MM.1S (cell line): ENCODE measurements at regions not wholly inside any gene's neighbourhood (a gene's known extent, or its start where the extent isn't known, plus 50 kb on each side); places are given as distances from the start of the nearest gene placed in this dataset.

Experiments used
- CTCF ChIP-seq: fragments of 300-600 bp; sonication (generic); IDR thresholded peaks from 2 replicates; pipeline ENCODE4 v1.5.1; 2016; ENCODE audit warnings: antibody characterized with exemption, low read length, mixed read lengths
- EZH2 ChIP-seq: fragments of 300-600 bp; sonication (generic); optimal IDR thresholded peaks from 2 replicates; pipeline ENCODE3; 2017; ENCODE audit warnings: low read depth, mild to moderate bottlenecking, antibody characterized with exemption, low read length, mixed read lengths
- EZH2phosphoT487 ChIP-seq: fragments of 300-600 bp; sonication (generic); IDR thresholded peaks from 2 replicates; pipeline ENCODE4 v1.6.1; 2018; ENCODE audit warnings: antibody characterized with exemption, low read length

GRCh38 chr1:199612976-199613774 is 414.3 kb upstream of the NR5A2 start:
- TF ChIP-seq CTCF (no peak), EZH2phosphoT487 (no peak), EZH2 (no peak)
